Gastrocnemius medialis (tissue), 4 donors: ENCODE measurements at regions not wholly inside any gene's neighbourhood (a gene's known extent, or its start where the extent isn't known, plus 50 kb on each side); places are given as distances from the start of the nearest gene placed in this dataset.

Experiments used
- POLR2A ChIP-seq, 2 donors: fragments of 450-650 bp; IDR thresholded peaks; one replicate each; pipeline ENCODE4 v1.6.1; 2017; ENCODE audit warnings: antibody characterized with exemption in 2 of 2, mild to moderate bottlenecking in 2 of 2, moderate library complexity in 2 of 2
- TF ChIP-seq, protein P1 (sequence below), 5 experiments: fragments of 450-650 bp in 3 of 5; fragments of 200-600 bp in 2 of 5; sonication (generic) in 2 of 5; IDR thresholded peaks in 4 of 5; conservative IDR thresholded peaks in 1 of 5; 1 replicate in 4 of 5; 2 replicates in 1 of 5; pipeline ENCODE4 v1.5.1; 2016 to 2019; ENCODE audit warnings: antibody characterized with exemption in 5 of 5, mild to moderate bottlenecking in 3 of 5, moderate library complexity in 3 of 5

DNA sequence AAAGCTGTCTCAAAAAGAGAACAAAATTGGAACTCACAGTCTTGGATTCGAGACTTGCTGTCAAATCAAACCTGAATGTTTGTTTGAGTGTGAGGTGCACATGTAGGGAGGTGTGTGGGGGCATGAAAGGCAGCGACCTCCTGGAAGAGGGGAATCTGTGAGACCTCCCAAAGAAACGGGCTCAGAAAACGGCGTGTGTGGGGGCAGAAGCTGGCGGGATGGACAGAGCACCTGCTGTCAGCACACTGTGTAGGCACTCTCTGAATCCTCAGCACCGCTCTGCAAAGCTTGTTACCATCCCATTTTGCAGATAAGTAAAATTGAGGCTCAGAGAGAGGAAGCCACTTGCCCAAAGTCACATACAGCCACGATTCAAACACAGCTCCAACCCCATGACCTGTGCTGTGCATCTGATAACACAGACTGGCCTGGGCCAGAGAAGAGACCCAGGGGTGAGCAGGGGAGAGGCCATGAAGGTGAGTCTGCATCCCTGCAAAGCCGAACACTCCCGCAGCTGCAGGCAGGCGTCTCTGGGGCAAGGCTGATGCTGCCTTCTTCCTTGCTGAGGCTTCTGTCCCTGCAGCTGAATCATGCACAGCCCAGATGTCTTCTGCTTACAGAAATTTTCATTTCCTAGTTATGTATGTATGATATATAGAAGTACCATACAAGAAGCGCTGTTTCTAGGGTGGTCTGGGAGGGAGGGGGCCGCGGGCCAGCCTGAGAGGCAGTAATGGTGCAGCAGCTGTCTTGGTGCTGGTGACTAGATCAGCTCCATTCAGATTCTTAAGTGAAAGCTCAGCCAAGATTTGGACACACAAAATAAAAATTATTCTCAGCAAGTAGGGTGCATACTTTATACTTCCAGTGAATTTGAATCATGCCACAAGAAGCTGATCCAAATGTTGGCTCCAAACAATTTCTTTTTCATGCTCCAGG lies 67.3 kb upstream of the SHISAL1 start:
- TF ChIP-seq, protein P1, sequence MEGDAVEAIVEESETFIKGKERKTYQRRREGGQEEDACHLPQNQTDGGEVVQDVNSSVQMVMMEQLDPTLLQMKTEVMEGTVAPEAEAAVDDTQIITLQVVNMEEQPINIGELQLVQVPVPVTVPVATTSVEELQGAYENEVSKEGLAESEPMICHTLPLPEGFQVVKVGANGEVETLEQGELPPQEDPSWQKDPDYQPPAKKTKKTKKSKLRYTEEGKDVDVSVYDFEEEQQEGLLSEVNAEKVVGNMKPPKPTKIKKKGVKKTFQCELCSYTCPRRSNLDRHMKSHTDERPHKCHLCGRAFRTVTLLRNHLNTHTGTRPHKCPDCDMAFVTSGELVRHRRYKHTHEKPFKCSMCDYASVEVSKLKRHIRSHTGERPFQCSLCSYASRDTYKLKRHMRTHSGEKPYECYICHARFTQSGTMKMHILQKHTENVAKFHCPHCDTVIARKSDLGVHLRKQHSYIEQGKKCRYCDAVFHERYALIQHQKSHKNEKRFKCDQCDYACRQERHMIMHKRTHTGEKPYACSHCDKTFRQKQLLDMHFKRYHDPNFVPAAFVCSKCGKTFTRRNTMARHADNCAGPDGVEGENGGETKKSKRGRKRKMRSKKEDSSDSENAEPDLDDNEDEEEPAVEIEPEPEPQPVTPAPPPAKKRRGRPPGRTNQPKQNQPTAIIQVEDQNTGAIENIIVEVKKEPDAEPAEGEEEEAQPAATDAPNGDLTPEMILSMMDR (IDR thresholded peaks at IDR 0.05 in 4 of 5, conservative IDR thresholded peaks at IDR 0.05 in 1 of 5): no peak
- no peak for TF ChIP-seq POLR2A (IDR thresholded peaks at IDR 0.05)
